ENCODE measurements at regions not wholly inside any gene's neighbourhood (a gene's known extent, or its start where the extent isn't known, plus 50 kb on each side); places are given as distances from the start of the nearest gene placed in this dataset.
A peak's percentile ranks its signal among the peaks of the same experiment; 100 is the strongest.
"Not testable (repeated sequence)": the region's sequence is repeated elsewhere in the genome, so short reads cannot be mapped to it uniquely, and the experiment has no call there.

DNA sequence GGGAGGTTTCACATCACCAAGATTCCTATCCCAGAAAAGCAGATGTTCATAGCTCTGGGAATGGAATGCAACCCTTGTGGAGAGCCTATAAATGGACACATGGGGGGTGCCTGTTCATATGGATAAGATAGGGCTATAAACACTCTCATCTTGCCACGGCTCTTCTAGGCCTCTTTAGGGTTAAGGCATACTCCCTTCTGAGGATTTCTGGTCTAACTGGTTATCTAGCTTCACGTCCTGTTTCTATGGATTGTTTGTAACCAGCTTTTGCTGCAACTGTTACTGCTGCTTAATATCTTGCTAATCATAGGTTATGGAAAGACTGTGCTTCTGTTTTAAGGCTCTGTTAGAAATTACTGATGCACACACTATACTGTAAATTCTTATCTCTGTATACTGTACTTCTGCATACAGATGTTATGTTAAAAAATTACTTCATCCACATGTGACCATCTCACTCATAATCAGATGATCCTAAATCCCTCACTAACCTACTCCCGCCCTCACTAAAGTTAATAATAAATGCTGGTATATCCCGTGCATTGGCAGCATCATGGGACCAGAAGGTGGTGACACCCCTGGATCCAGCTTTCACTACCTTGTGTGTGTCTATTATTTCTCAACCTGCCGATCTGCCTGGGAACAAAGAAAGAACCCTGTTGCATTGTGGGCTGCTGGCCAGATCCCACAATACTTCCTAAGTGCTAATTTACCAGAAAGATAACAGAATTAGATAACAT lies 68.7 kb downstream of the PRKAB2 start:
- H3K4me3 Mint-ChIP-seq; DNase-seq; H3K9me3 Mint-ChIP-seq (ENCODE audit: low read depth); CTCF ChIA-PET; H3K36me3 Mint-ChIP-seq; ATAC-seq; H3K27ac Mint-ChIP-seq; H3K4me1 Mint-ChIP-seq: not testable (repeated sequence)
- peaks cover 40% of the 10 kb centered on the region for H3K27me3 Mint-ChIP-seq

DNA sequence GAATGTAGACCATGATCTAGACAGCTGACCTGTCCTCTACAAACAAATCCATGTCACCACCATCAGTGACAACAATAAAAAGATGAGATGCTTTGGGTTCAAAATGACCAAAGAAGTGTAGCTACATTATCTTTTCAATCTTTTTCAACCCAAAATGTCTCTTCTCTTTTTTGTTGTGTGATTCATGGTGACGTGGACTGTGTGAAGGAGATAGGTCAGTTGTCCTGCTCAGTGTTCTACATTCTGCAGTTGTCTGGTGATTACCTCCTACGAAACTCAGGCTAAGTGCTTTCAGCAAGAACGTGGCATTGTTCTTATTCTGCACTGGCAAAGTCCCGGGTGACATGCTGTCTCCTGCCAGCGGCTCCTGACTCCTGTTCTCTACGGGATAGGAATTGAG lies 73.1 kb downstream of the PRKAB2 start:
- Mint-ChIP-seq H3K4me3 (no peak overlapping the region), H3K27me3 (peaks cover 23% of the 10 kb centered on the region), H3K27ac (no peak overlapping the region), H3K4me1 (no peaks in the 10 kb centered on the region), H3K9me3 (ENCODE audit: low read depth) (no peaks in the 10 kb centered on the region), H3K36me3 (no peaks in the 10 kb centered on the region)
- DNase-seq = no peak
- ATAC-seq = no peak
- CTCF ChIA-PET = no interaction called here

DNA sequence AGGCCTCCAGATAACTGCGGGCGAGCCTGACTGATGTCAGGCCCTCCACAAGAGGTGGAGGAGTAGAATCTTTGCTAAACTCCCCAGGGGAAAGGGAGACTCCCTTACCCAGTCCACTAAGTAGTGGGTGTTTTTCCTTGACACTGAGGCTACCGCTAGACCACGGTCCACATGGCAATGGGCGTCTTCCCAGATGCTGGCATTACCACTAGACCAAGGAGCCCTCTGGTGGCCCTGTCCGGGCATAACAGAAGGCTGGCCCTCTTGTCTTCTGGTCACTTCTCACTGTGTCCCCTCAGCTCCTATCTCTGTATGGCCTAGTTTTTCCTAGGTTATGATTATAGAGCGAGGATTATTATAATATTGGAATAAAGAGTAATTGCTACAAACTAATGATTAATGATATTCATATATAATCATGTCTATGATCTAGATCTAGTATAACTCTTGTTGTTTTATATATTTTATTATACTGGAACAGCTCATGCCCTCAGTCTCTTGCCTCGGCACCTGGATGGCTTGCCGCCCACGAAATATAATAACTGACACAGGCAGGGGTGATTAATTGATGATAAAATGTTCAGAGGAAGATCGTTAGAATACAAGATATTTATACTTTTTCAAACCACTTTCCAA lies 73.8 kb downstream of the PRKAB2 start:
- not testable (repeated sequence) for DNase-seq; H3K9me3 Mint-ChIP-seq (ENCODE audit: low read depth)

DNA sequence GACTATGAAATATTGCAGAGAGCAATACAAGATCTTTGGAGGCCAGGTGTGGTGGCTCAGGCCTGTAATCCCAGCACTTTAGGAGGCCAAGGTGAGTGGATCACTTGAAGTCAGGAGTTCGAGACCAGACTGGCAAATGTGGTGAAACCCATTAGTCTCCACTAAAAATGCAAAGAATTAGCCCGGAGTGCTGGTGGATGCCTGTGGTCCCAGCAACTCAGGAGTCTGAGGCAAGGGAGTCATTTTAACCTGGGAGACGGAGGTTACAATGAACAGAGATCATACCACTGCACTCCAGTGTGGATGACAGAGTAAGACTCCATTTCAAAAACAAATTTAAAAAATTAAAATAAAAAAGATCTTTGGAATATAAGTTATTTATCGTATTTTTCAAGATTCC lies 76.6 kb downstream of the PRKAB2 start:
- Mint-ChIP-seq H3K27ac (no peak overlapping the region), H3K9me3 (ENCODE audit: low read depth) (no peaks in the 10 kb centered on the region), H3K27me3 (peaks cover 21% of the 10 kb centered on the region), H3K4me1 (no peaks in the 10 kb centered on the region), H3K4me3 (no peak overlapping the region), H3K36me3 (no peaks in the 10 kb centered on the region)
- DNase-seq (no peak), ATAC-seq (no peak)
- CTCF ChIA-PET = no interaction called here

More for the DNA sequence above, 73.8 kb downstream of the PRKAB2 start:
- H3K27me3 Mint-ChIP-seq = peaks cover 24% of the 10 kb centered on the region
- H3K4me3 Mint-ChIP-seq, CTCF ChIA-PET, H3K4me1 Mint-ChIP-seq, H3K27ac Mint-ChIP-seq, H3K36me3 Mint-ChIP-seq, ATAC-seq: not testable (repeated sequence)

DNA sequence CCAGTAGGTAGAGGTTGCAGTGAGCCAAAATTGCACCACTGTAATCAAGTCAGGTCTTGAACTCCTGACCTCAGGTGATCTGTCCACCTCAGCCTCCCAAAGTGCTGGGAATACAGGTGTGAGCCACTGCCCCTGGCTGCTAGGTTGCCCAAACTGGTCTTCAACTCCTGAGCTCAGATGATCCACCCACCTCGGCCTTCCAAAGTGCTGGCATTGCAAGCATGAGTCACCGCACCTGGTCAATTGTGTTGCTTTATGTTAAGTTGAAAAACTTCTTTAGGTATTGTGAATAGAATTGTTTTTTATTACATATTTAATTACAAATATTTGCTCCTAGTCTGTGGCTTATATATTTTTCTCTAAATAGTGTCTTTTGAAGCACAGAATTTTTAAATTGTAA lies 80.5 kb downstream of the PRKAB2 start:
- no peaks in the 10 kb centered on the region for H3K36me3 Mint-ChIP-seq
- ATAC-seq (no peak), DNase-seq (no peak)
- peaks cover 35% of the 10 kb centered on the region for H3K27me3 Mint-ChIP-seq
- CTCF ChIA-PET = no interaction called here
- no peaks in the 10 kb centered on the region for H3K4me1 Mint-ChIP-seq
- no peak overlapping the region for H3K27ac Mint-ChIP-seq
- no peaks in the 10 kb centered on the region for H3K9me3 Mint-ChIP-seq (ENCODE audit: low read depth)
- H3K4me3 Mint-ChIP-seq = no peak overlapping the region

DNA sequence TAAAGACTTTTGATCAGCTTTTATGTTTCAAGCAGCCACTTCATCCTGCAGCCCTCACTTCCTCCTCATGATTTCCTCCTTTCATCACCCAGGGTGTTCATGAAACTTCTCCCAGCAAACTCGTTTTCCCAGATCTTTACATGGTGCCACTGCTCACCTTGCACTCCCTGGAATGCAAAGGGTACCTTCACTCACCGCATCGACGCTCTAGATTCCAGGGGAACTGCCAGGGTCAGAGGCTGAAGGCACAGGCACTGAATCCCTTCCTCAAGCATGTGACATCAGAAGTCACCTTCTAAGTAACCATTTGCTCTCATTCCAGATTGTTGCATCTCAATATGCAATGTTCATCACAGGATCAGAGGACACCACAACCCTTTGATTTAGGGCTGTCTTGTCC lies 82.8 kb downstream of the PRKAB2 start:
- no peak for DNase-seq
- H3K9me3 Mint-ChIP-seq (ENCODE audit: low read depth) = no peaks in the 10 kb centered on the region
- no peak overlapping the region for H3K4me3 Mint-ChIP-seq
- peaks cover 1% of the 10 kb centered on the region for H3K36me3 Mint-ChIP-seq
- H3K4me1 Mint-ChIP-seq = peaks cover 5% of the 10 kb centered on the region
- no peak for ATAC-seq
- H3K27ac Mint-ChIP-seq = no peak overlapping the region
- CTCF ChIA-PET = no interaction called here
- H3K27me3 Mint-ChIP-seq = peaks cover 52% of the 10 kb centered on the region

DNA sequence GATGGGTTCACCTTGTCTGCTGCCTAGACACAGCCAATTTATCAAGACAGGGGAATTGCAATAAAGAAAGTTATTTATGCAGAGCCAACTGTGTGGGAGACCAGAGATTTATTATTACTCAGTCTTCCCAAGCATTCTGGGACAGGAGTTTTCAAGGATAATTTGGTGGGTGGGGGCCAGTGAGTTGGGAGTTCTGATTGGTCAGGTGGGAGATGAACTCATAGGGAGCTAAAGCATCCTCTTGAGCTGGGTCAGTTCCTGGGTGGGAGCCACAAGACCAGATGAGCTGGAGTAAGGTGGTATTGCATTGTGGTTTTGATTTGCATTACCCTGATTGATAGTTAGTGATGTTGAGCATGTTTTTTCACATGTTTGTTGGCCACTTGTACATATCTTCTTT lies 86.1 kb downstream of the PRKAB2 start:
- Mint-ChIP-seq H3K27ac (no peak overlapping the region), H3K4me3 (no peak overlapping the region), H3K27me3 (peaks cover 65% of the 10 kb centered on the region), H3K36me3 (peaks cover 1% of the 10 kb centered on the region), H3K4me1 (peaks cover 17% of the 10 kb centered on the region), H3K9me3 (ENCODE audit: low read depth) (no peaks in the 10 kb centered on the region)
- CTCF ChIA-PET = no interaction called here
- ATAC-seq (no peak), DNase-seq (no peak)

DNA sequence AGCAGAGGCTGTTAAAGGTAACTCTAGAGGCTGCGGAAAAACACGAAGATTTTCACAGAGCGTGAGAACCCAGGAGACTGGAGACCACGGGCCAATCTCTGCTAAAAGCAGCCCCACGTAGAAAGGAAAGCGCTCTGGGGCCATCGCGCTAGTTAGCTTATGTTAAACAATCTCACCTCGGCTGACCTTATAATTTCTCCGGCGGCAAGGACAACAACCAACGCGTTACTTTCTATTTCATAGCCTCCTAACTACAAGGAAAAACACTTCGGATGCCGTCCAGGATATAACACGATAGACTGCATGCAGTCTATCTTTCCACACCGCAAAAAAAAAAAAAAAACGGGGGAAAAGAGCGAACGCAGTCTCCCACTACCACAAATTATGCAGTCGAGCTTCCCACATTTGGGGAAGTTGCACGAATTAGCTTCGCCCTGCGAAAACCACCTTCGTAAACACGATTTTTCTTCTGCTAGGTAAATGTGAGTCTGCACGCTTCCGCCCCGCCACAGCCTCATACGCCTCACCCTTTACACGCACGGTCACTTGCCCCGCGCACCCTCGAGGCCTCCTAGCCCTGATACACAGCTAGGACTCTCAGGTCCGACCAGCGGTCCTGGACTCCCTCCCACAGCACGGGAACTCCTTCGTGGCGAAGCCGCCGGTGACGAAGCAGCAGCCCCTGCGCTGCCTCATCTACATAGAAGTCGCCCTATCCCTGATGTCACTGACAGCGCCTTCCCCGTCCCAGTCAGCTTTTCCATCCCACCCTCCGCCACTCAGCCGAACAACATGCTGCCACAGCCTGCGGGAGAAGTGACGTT lies 87.8 kb downstream of the PRKAB2 start:
- peak overlapping the region; percentile 99 for H3K27ac Mint-ChIP-seq
- peak overlapping the region; percentile 91 for H3K4me3 Mint-ChIP-seq
- peaks cover 31% of the 10 kb centered on the region for H3K4me1 Mint-ChIP-seq
- H3K27me3 Mint-ChIP-seq = peaks cover 72% of the 10 kb centered on the region
- CTCF ChIA-PET = interaction anchor here (0.6 to 1.2 kb wide), 5 partner anchors 9 to 606 kb away, joined by 3 to 4 read pairs (median 3); partner anchors contain the start of gene CHD1L
- no peaks in the 10 kb centered on the region for H3K9me3 Mint-ChIP-seq (ENCODE audit: low read depth)
- H3K36me3 Mint-ChIP-seq = peaks cover 1% of the 10 kb centered on the region
- ATAC-seq = peak; percentile 77
- peak; percentile 89 for DNase-seq

DNA sequence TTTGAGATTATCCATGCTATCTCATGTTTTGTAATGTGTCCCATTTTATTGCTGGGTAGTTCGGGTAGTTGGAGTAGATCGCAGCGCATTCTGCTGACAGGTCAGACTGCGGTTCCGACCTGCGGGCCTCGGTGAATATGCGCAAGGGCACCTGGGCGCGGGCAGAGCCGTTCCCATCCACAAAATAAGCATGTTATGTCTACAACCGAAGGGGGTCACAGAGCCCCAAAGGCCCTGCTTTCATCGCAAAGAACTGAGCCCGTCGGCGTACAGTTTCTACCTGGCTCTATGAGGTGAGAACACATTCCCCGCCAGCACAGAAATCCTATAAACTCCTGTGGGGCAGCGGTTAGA lies 88.4 kb downstream of the PRKAB2 start:
- Mint-ChIP-seq H3K4me1 (peaks cover 35% of the 10 kb centered on the region), H3K36me3 (peaks cover 1% of the 10 kb centered on the region)
- CTCF ChIA-PET = interaction anchor here (1.2 kb wide), 2 partner anchors 158 to 159 kb away, joined by 3 to 4 read pairs; partner anchors contain the start of gene CHD1L

DNA sequence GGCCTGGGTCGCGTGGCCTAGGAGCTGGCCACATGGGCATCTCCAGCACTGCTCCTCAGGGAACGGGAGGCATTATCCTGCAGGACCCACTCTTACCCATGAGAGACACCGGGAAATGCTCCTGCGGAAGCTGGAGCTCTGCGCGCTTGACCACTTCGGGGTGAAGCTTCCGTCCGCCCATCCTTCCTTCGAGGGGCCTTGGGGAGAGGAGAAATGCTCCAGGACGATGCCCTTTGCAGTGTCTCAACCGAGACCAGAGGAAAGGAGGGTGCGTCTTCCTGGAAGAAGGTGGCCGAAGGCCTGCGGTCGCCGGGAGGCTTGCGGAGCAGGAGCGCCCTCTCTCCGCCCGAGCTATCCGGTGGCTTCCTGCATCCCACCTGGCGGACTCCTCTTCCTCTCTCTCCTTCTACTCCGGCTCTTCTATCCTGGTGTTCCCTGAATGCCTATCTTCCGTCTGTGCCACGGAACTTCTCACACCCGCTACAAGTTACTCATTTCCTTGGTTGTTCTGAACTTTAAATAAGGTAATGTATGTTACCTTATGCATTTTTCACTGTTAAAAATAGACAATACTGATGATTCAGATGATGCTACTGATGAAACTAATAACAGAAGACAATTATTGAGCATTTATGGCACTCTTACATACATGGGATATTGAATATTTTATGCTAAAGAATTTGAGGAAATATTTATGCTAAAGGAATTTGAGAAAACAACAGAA lies 91.4 kb downstream of the PRKAB2 start:
- Mint-ChIP-seq H3K27me3 (peaks cover 84% of the 10 kb centered on the region), H3K36me3 (peaks cover 1% of the 10 kb centered on the region), H3K9me3 (ENCODE audit: low read depth) (no peaks in the 10 kb centered on the region), H3K4me3 (peak overlapping the region; percentile 37), H3K4me1 (peaks cover 36% of the 10 kb centered on the region), H3K27ac (peak overlapping the region; percentile 47)
- no peak for ATAC-seq
- CTCF ChIA-PET = no interaction called here
- no peak for DNase-seq

More for the DNA sequence above, 88.4 kb downstream of the PRKAB2 start:
- ATAC-seq = peak; percentile 43
- no peaks in the 10 kb centered on the region for H3K9me3 Mint-ChIP-seq (ENCODE audit: low read depth)
- peak overlapping the region; percentile 91 for H3K4me3 Mint-ChIP-seq
- DNase-seq = no peak
- H3K27ac Mint-ChIP-seq = peak overlapping the region; percentile 99
- peaks cover 73% of the 10 kb centered on the region for H3K27me3 Mint-ChIP-seq

DNA sequence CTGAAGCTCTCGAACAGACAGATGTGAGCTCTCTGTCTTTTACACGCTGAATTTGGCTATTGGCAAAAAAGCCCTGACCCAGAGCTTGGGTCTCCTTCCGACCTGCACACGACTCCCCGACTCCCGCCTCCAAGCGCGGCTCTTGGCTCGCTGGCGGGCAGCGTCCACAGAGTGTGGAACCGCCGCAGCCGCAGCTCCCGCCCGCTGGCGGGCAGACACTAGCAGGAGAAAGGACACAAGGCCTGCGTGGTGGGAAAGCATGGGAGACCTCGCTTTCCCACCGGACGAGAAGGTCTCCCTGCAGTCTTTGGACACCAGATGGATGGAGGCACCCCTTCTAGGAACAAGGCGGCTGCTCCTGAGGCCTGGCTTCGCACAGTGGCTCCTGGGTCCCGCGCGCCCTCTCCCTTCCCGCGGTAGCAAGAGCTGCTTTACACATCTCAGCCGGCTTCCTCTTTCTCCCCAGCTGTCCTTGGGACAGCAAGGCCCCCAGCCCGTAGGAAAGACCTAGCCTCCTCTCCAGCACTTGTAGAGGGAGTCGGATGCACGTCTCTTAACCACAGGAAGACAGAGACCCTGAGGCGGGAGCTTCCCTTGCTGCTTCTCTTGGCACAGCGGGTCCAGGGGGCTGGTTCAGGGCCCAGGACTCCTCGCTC lies 92.1 kb downstream of the PRKAB2 start:
- H3K27me3 Mint-ChIP-seq = peaks cover 86% of the 10 kb centered on the region
- H3K27ac Mint-ChIP-seq = no peak overlapping the region
- H3K36me3 Mint-ChIP-seq = peaks cover 1% of the 10 kb centered on the region
- no peaks in the 10 kb centered on the region for H3K9me3 Mint-ChIP-seq (ENCODE audit: low read depth)
- H3K4me3 Mint-ChIP-seq = peak overlapping the region; percentile 37
- CTCF ChIA-PET = no interaction called here
- H3K4me1 Mint-ChIP-seq = peaks cover 36% of the 10 kb centered on the region
- ATAC-seq (no peak), DNase-seq (no peak)

DNA sequence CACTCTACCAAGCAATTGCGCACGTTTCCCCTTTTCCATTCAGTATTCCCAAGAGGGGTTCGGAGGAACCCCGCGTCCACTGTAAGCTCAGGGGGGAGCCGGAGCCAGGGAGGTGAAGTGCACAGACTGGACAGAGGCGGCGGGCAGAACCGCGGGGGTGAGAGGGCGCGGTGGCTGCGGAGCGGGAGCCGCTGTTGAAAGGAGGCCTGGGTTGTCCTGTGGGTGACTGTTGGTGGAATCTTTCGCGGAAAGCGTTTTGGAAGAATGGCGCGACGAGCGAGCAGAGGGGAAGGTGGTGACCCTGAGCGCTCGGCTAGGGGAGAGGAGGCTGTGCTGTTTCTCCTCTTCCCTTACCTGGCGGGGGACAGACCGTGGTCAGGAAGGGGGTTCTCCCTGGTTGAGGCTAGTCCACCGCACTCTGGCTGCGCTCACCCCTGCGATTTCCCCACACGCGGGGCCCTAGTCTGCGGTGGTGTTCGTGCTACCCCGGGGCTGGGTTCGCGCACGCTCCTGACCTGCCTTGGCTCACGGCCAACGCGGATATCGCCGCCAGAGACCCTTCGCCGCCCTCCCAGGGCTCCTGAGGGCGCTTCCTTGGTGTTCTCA lies 92.8 kb downstream of the PRKAB2 start:
- no peak overlapping the region for H3K27ac Mint-ChIP-seq
- peaks cover 87% of the 10 kb centered on the region for H3K27me3 Mint-ChIP-seq
- peak overlapping the region; percentile 37 for H3K4me3 Mint-ChIP-seq
- no peaks in the 10 kb centered on the region for H3K9me3 Mint-ChIP-seq (ENCODE audit: low read depth)
- no peaks in the 10 kb centered on the region for H3K36me3 Mint-ChIP-seq
- DNase-seq = no peak
- no peak for ATAC-seq
- CTCF ChIA-PET = no interaction called here
- peaks cover 31% of the 10 kb centered on the region for H3K4me1 Mint-ChIP-seq

Measured in activated CD8-positive, alpha-beta memory T cell treated with anti-CD3 and anti-CD28 coated beads, Interleukin-2, amount 10 ng/mL, durations not matched to agents 7 days and 5 days (primary cell).